Ishikawa (cell line): ENCODE measurements at regions not wholly inside any gene's neighbourhood (a gene's known extent, or its start where the extent isn't known, plus 50 kb on each side); places are given as distances from the start of the nearest gene placed in this dataset.

Experiments used
- CEBPB ChIP-seq: IDR thresholded peaks from 2 replicates; pipeline ENCODE4 v1.6.1; 2012
- CREB1 ChIP-seq: IDR thresholded peaks from 2 replicates; pipeline ENCODE4 v1.6.1; 2012; ENCODE audit warnings: low read depth
- EGR1 ChIP-seq: IDR thresholded peaks from 2 replicates; pipeline ENCODE4 v1.6.1; 2012
- EP300 ChIP-seq: IDR thresholded peaks from 2 replicates; pipeline ENCODE4 v1.6.1; 2012; ENCODE audit warnings: borderline replicate concordance
- FOXM1 ChIP-seq: IDR thresholded peaks from 2 replicates; pipeline ENCODE4 v1.6.1; 2012; ENCODE audit warnings: low read depth, borderline replicate concordance
- NFIC ChIP-seq: IDR thresholded peaks from 2 replicates; pipeline ENCODE4 v1.6.1; 2012
- RAD21 ChIP-seq: IDR thresholded peaks from 2 replicates; pipeline ENCODE4 v1.6.1; 2012; ENCODE audit warnings: low read depth
- TAF1 ChIP-seq: IDR thresholded peaks from 2 replicates; pipeline ENCODE4 v1.6.1; 2012; ENCODE audit warnings: low read depth, mild to moderate bottlenecking
- TCF12 ChIP-seq: IDR thresholded peaks from 2 replicates; pipeline ENCODE4 v1.6.1; 2012; ENCODE audit warnings: low read depth
- TEAD4 ChIP-seq: IDR thresholded peaks from 2 replicates; pipeline ENCODE4 v1.6.1; 2012
- YY1 ChIP-seq: IDR thresholded peaks from 2 replicates; pipeline ENCODE4 v1.6.1; 2012; ENCODE audit warnings: low read depth
- ZBTB7A ChIP-seq: IDR thresholded peaks from 2 replicates; pipeline ENCODE4 v1.6.1; 2012; ENCODE audit warnings: low read depth
- TF ChIP-seq, protein P1 (sequence below): IDR thresholded peaks from 2 replicates; pipeline ENCODE4 v1.6.1; 2012; ENCODE audit warnings: low read depth, mild to moderate bottlenecking
- TF ChIP-seq, protein P2 (sequence below): IDR thresholded peaks from 2 replicates; pipeline ENCODE4 v1.6.1; 2012
- TF ChIP-seq, protein P3 (sequence below): IDR thresholded peaks from 2 replicates; pipeline ENCODE4 v1.6.1; 2012

DNA sequence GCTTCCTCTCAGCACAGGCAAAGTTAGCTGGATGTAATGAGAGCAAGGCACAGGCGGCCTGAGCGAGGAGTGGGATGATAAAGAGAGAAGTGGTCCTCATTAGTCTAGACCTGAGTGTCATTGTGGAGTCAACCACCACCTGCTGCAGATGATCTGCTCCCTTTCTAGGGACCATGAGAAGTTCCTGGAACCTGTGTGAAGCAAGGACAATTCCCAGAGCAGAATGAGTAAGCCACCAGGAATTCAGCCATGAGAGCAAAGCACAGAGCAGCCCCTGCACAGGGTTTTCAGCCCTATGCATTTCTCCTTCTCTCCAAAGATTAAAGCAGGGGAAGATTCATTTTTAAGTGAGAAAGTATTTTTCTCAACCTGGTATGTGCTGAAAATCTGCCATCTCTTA is 146.8 kb upstream of the SPEF2 start:
- TF ChIP-seq TCF12 (no peak), YY1 (no peak), TAF1 (no peak), CREB1 (no peak), RAD21 (no peak), FOXM1 (no peak), CEBPB (no peak), EGR1 (no peak), EP300 (no peak), TEAD4 (no peak), NFIC (no peak), ZBTB7A (no peak)
- TF ChIP-seq, protein P1, sequence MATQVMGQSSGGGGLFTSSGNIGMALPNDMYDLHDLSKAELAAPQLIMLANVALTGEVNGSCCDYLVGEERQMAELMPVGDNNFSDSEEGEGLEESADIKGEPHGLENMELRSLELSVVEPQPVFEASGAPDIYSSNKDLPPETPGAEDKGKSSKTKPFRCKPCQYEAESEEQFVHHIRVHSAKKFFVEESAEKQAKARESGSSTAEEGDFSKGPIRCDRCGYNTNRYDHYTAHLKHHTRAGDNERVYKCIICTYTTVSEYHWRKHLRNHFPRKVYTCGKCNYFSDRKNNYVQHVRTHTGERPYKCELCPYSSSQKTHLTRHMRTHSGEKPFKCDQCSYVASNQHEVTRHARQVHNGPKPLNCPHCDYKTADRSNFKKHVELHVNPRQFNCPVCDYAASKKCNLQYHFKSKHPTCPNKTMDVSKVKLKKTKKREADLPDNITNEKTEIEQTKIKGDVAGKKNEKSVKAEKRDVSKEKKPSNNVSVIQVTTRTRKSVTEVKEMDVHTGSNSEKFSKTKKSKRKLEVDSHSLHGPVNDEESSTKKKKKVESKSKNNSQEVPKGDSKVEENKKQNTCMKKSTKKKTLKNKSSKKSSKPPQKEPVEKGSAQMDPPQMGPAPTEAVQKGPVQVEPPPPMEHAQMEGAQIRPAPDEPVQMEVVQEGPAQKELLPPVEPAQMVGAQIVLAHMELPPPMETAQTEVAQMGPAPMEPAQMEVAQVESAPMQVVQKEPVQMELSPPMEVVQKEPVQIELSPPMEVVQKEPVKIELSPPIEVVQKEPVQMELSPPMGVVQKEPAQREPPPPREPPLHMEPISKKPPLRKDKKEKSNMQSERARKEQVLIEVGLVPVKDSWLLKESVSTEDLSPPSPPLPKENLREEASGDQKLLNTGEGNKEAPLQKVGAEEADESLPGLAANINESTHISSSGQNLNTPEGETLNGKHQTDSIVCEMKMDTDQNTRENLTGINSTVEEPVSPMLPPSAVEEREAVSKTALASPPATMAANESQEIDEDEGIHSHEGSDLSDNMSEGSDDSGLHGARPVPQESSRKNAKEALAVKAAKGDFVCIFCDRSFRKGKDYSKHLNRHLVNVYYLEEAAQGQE = no peak
- TF ChIP-seq, protein P2, sequence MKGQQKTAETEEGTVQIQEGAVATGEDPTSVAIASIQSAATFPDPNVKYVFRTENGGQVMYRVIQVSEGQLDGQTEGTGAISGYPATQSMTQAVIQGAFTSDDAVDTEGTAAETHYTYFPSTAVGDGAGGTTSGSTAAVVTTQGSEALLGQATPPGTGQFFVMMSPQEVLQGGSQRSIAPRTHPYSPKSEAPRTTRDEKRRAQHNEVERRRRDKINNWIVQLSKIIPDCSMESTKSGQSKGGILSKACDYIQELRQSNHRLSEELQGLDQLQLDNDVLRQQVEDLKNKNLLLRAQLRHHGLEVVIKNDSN = no peak
- TF ChIP-seq, protein P3, sequence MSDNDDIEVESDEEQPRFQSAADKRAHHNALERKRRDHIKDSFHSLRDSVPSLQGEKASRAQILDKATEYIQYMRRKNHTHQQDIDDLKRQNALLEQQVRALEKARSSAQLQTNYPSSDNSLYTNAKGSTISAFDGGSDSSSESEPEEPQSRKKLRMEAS = no peak

DNA sequence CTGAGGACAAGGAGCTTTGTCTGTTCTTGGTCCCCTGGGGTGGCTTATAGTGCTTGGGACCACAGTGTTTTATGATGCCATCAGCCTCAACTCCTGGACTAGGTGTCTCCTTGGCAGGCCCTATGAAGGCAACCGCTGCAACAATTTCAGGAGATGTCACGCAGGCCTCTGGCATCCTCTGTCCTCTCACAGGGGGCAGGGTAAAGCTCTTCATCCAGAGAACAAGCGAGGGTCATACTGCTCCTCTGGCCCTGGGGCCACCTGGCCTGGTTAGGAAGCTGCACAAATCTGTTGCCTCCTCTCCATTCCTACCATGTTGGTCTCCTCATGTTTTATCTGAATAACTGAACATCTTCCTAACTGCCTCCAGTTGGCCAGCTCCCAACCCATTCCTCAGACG is 148.9 kb upstream of the SPEF2 start:
- no peak for TF ChIP-seq YY1
- TF ChIP-seq, protein P3 = no peak
- no peak for TF ChIP-seq CEBPB
- TF ChIP-seq, protein P1 = no peak
- TF ChIP-seq CREB1 = no peak
- TF ChIP-seq RAD21 = no peak
- TF ChIP-seq TEAD4 = no peak
- no peak for TF ChIP-seq NFIC
- no peak for TF ChIP-seq TCF12
- TF ChIP-seq EP300 = no peak
- TF ChIP-seq, protein P2 = no peak
- TF ChIP-seq FOXM1 = no peak
- no peak for TF ChIP-seq TAF1
- TF ChIP-seq EGR1 = no peak
- no peak for TF ChIP-seq ZBTB7A

DNA sequence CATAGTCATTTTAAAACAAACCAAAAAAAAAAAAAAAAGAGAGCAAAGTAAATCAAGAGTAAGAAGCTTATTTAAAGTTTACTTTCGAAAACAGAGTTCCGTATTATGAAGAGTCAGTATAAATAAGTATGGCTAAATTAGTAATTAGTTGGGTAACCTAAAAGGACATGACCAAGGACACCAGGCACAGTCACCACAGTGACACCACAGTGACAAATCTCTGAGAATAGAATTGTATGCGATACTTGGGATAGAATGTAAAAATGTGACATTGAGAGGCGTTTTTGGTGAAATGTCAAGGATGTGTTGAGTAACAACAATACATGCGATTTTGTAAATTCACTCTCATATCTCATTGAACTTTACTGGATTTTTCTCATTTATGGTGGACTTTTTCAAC is 150.9 kb upstream of the SPEF2 start:
- no peak for TF ChIP-seq YY1
- TF ChIP-seq EGR1 = no peak
- TF ChIP-seq NFIC = no peak
- TF ChIP-seq, protein P3 = no peak
- no peak for TF ChIP-seq CEBPB
- no peak for TF ChIP-seq EP300
- no peak for TF ChIP-seq FOXM1
- no peak for TF ChIP-seq TCF12
- TF ChIP-seq RAD21 = no peak
- TF ChIP-seq, protein P1 = no peak

DNA sequence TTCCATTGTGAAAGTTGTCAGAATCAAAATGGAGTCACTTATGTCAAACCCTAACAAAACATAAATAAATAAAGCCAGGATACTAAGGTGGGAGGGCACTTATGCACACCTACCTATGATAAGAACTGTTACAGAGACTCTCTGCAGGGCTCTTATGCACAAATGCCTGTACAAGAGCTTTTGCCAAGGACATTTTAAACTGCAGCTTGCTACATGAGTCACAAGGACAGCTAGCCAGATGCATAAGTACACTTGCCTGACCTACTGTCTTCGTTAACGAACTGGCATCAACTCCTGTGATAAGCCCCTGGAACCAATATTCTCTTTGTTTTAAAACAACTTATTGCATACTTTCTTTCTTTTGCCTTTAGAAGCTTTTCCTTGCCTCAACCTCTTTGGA is 152.9 kb upstream of the SPEF2 start:
- TF ChIP-seq ZBTB7A (no peak), CREB1 (no peak)
- TF ChIP-seq, protein P2 = no peak
